Esophagus muscularis mucosa (tissue), 3 donors: ENCODE measurements at regions not wholly inside any gene's neighbourhood (a gene's known extent, or its start where the extent isn't known, plus 50 kb on each side); places are given as distances from the start of the nearest gene placed in this dataset.

ENCODE experiments used
- CTCF ChIP-seq, 3 experiments: fragments of 200-600 bp in 2 of 3; fragments of 450-650 bp in 1 of 3; sonication (generic) in 2 of 3; IDR thresholded peaks; one replicate each; pipeline ENCODE4 v1.5.1; 2017 to 2019; ENCODE audit warnings: antibody characterized with exemption in 3 of 3, mild to moderate bottlenecking in 2 of 3, moderate library complexity in 1 of 3
- POLR2AphosphoS5 ChIP-seq, 2 donors: sonication (generic); formaldehyde crosslinking; IDR thresholded peaks; one replicate each; pipeline ENCODE4 v1.6.1; 2017; ENCODE audit warnings: antibody characterized with exemption in 2 of 2

GRCh38 chr2:192465141-192465540 lies 270.4 kb upstream of the TMEFF2 start:
- no peak for TF ChIP-seq CTCF (IDR thresholded peaks at IDR 0.05)
- no peak for TF ChIP-seq POLR2AphosphoS5 (IDR thresholded peaks at IDR 0.05)
